ENCODE measurements at regions not wholly inside any gene's neighbourhood (a gene's known extent, or its start where the extent isn't known, plus 50 kb on each side); places are given as distances from the start of the nearest gene placed in this dataset.

DNA sequence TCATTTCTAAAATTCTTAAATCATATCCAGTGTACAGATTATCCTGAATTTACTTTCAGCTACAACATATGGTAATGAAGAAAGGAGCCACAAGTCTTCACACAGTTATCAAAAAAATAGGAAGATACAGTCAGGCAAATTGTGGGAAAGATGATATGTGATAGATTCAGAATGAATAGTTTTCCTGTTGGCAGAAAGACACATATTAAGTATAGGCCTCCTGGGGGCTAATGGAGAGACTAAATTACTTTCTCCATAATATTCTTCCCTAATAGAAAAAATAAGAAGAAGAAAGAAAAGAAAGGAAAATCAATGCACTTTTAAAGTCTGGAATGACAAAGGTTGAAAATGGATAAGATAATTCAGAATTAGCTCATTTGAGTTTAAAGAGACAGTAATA lies 2073.5 kb downstream of the LRRC4C start:
- no peak for TF ChIP-seq TAF1 (IDR thresholded peaks at IDR 0.05; ENCODE audit: borderline replicate concordance, low read depth, low read length)
- no peak for TF ChIP-seq POLR2A (IDR thresholded peaks at IDR 0.05; ENCODE audit: low read depth, low read length)
- no peak for TF ChIP-seq POLR2AphosphoS5 (IDR thresholded peaks at IDR 0.05; ENCODE audit: low read depth, low read length)
